GM12878 (cell line): ENCODE measurements at regions not wholly inside any gene's neighbourhood (a gene's known extent, or its start where the extent isn't known, plus 50 kb on each side); places are given as distances from the start of the nearest gene placed in this dataset.
A peak's percentile ranks its signal among the peaks of the same experiment; 100 is the strongest.

Experiments
- ATAC-seq: fragments of 200-7000 bp; cut with Tn5 transposase; 3 replicates; pipeline ENCODE4 v1.9.1; 2020; ENCODE audit warnings: mild to moderate bottlenecking, moderate library complexity
- BruUV-seq: library from RNA; stranded (reverse); fragments of 400-500 nt; replicated peaks from 2 replicates; lab custom pipeline; 2021; lab: Mats Ljungman, UMichigan
- CTCF ChIA-PET: fragments of 300-600 bp; sonication (Branson Sonifier 250); formaldehyde crosslinking; extraction: SDS; loops from one replicate; lab custom pipeline; 2021; ENCODE audit warnings: inconsistent platforms; lab: Yijun Ruan, JAX
- POLR2A ChIA-PET: fragments of 350-600 bp; formaldehyde crosslinking; extraction: SDS; loops from one replicate; lab custom pipeline; 2021; ENCODE audit warnings: inconsistent platforms; lab: Charles Lee
- RAD21 ChIA-PET: fragments of 300-600 bp; sonication (Branson Sonifier 250); formaldehyde crosslinking; loops from one replicate; lab custom pipeline; 2023; ENCODE audit warnings: antibody characterized with exemption; ENCODE audit not compliant: unreplicated experiment; lab: Charles Lee
- SMC1A ChIA-PET: fragments of 300-600 bp; sonication (Branson Sonifier 250); formaldehyde crosslinking; loops from one replicate; lab custom pipeline; 2023; ENCODE audit not compliant: unreplicated experiment, uncharacterized antibody; lab: Charles Lee
- DNase-seq: peaks from one replicate; pipeline ENCODE4 v3.0.0-alpha.2; 2011; ENCODE audit warnings: low read depth, low spot score
- FAIRE-seq: peaks from 3 replicates; lab custom pipeline; 2011; peaks lifted over from hg19 to GRCh38; lab: Jason Lieb, UNC
- H2AFZ ChIP-seq: 2 replicates; pipeline ENCODE4 v1.6.0; 2011; ENCODE audit warnings: low read depth, low read length, control low read depth; ENCODE audit not compliant: control insufficient read depth
- H3K27ac ChIP-seq: 2 replicates; pipeline ENCODE4 v1.5.1; 2011; ENCODE audit warnings: control low read depth; ENCODE audit not compliant: control insufficient read depth, insufficient read depth
- H3K27me3 ChIP-seq, 2 experiments: replicated peaks in 1 of 2; 2 replicates each; pipeline versions ENCODE4 v1.6.0 to v1.6.1; 2011; ENCODE audit warnings: low read length in 1 of 2; ENCODE audit not compliant: control insufficient read depth in 2 of 2, insufficient read depth in 2 of 2
- H3K36me3 ChIP-seq, 2 experiments: 2 replicates each; pipeline ENCODE4 v1.5.1; 2011; ENCODE audit warnings: low read length in 1 of 2; ENCODE audit not compliant: control insufficient read depth in 2 of 2, insufficient read depth in 2 of 2
- H3K4me1 ChIP-seq: 2 replicates; pipeline ENCODE4 v1.6.1; 2011; ENCODE audit warnings: mild to moderate bottlenecking, low read length, moderate library complexity, mixed read lengths; ENCODE audit not compliant: control insufficient read depth, insufficient read depth
- H3K4me2 ChIP-seq: 2 replicates; pipeline ENCODE4 v1.6.0; 2011; ENCODE audit warnings: control low read depth; ENCODE audit not compliant: control insufficient read depth, insufficient read depth
- H3K4me3 ChIP-seq: fragments of 200-600 bp; sonication (generic); 2 replicates; pipeline ENCODE4 v1.5.1; 2016
- H3K79me2 ChIP-seq: 2 replicates; pipeline ENCODE4 v1.6.0; 2011; ENCODE audit warnings: low read length; ENCODE audit not compliant: control insufficient read depth, insufficient read depth
- H3K9ac ChIP-seq: 2 replicates; pipeline ENCODE4 v1.8.0; 2011; ENCODE audit warnings: low read length, control low read depth, mixed read lengths; ENCODE audit not compliant: control insufficient read depth, insufficient read depth
- H3K9me3 ChIP-seq: replicated peaks from 3 replicates; pipeline ENCODE4 v1.5.1; 2011; ENCODE audit warnings: mild to moderate bottlenecking, low read length; ENCODE audit not compliant: control insufficient read depth, insufficient read depth
- H4K20me1 ChIP-seq: 2 replicates; pipeline ENCODE4 v1.6.0; 2011; ENCODE audit not compliant: control insufficient read depth, insufficient read depth
- EED ChIP-seq: sonication (generic); IDR thresholded peaks from 2 replicates; pipeline ENCODE4 v1.6.1; 2016; ENCODE audit warnings: antibody characterized with exemption, low read depth
- FOXM1 ChIP-seq: IDR thresholded peaks from 2 replicates; pipeline ENCODE4 v1.6.1; 2012; ENCODE audit warnings: low read depth, mild to moderate bottlenecking, inconsistent platforms, low read length, moderate library complexity
- HDAC6 ChIP-seq: fragments of 200-600 bp; sonication (generic); IDR thresholded peaks from one replicate; pipeline ENCODE4 v1.8.0; 2017; ENCODE audit warnings: antibody characterized with exemption; ENCODE audit not compliant: unreplicated experiment
- MXI1 ChIP-seq: fragments of 150-350 bp; IDR thresholded peaks from 2 replicates; pipeline ENCODE4 v1.6.1; 2011; ENCODE audit warnings: low read depth, mild to moderate bottlenecking, inconsistent platforms, low read length, improper control_type of control experiment
- PAX5 ChIP-seq: IDR thresholded peaks from 2 replicates; pipeline ENCODE4 v1.6.1; 2011; ENCODE audit warnings: low read depth, low read length, borderline replicate concordance
- POLR2A ChIP-seq: IDR thresholded peaks from 2 replicates; pipeline ENCODE4 v1.6.1; 2011; ENCODE audit warnings: low read depth, mild to moderate bottlenecking, low read length
- POLR2AphosphoS2 ChIP-seq: IDR thresholded peaks from 2 replicates; pipeline ENCODE4 v1.6.1; 2011; ENCODE audit warnings: low read depth, mild to moderate bottlenecking, low read length, improper control_type of control experiment, moderate library complexity
- RBBP5 ChIP-seq: fragments of 200-600 bp; sonication (generic); conservative IDR thresholded peaks from 2 replicates; pipeline ENCODE4 v1.6.1; 2016
- RUNX3 ChIP-seq: IDR thresholded peaks from 2 replicates; pipeline ENCODE4 v1.6.1; 2012; ENCODE audit warnings: low read length, inconsistent platforms
- SPI1 ChIP-seq: IDR thresholded peaks from 2 replicates; pipeline ENCODE4 v1.6.1; 2011; ENCODE audit warnings: low read depth, mild to moderate bottlenecking, low read length, moderate library complexity, borderline replicate concordance; ENCODE audit not compliant: insufficient read depth
- TAF1 ChIP-seq: IDR thresholded peaks from 2 replicates; pipeline ENCODE4 v1.6.1; 2011; ENCODE audit warnings: mild to moderate bottlenecking, low read depth, low read length, borderline replicate concordance
- ZZZ3 ChIP-seq: IDR thresholded peaks from 2 replicates; pipeline ENCODE4 v1.6.1; 2011; ENCODE audit warnings: low read depth; ENCODE audit not compliant: control insufficient read depth, insufficient read length
- WGBS: methylation state at CpG from one replicate; pipeline ENCODE4 v1.1.6; 2016; ENCODE audit warnings: low lambda C conversion rate; ENCODE audit not compliant: insufficient replicate concordance, insufficient coverage; ENCODE audit errors: missing lambda C conversion rate; 5-methylcytosine and 5-hydroxymethylcytosine counted together
- in situ Hi-C: fragments of 300-500 bp; cut with MboI; formaldehyde crosslinking; loops from 9 replicates; pipeline ENCODE4 v1.14.3; 2018; ENCODE audit warnings: mixed read lengths
- intact Hi-C: fragments of 100-400 bp; cut with micrococcal nuclease; formaldehyde crosslinking; loops from one replicate; pipeline ENCODE4 v1.14.2; 2022; ENCODE audit not compliant: unreplicated experiment
- TF ChIP-seq, protein P1 (sequence below): IDR thresholded peaks from 2 replicates; pipeline ENCODE4 v1.6.1; 2012; ENCODE audit warnings: low read depth, low read length, improper control_type of control experiment
- TF ChIP-seq, protein P2 (sequence below): fragments of 450-650 bp; IDR thresholded peaks from 2 replicates; pipeline ENCODE4 v1.6.1; 2017; ENCODE audit warnings: mild to moderate bottlenecking, moderate library complexity

DNA sequence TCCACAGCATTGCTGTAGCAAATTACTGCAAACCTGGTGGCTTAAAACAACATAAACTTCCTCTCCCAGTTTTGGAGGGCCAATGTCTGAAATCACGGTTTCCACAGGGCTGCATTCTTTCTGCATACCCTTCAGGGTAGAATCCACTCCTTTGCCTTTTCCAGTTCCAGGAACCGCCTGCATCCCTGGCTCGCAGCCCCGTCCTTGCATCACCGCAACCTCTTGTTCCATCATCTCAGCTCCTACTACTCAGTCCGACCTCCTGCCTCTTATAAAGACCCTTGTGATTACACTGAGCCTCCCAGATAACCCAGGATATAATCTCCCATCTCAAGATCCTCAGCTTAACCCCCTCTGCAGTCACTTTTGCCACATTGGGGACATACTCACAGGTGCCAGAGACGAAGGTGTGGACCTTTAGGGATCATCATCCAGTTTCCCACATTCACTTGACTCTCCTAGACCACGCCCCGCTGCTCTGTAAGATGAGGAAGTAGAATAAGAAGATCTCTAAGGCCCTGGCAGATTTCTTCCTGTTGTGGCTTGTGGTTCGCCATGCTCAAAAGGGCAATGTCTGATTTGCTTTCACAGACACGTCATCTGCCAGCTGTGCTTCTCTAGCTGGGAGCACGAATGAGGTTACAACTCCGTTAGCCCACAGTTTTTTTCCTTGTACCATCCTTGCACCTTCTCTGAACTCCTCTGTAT lies 103.6 kb upstream of the AGAP1 start:
- ChIA-PET POLR2A (no interaction called here), CTCF (no interaction called here), SMC1A (no interaction called here), RAD21 (no interaction called here)
- DNase-seq (peak; percentile 23), FAIRE-seq (no peak), ATAC-seq (peak; percentile 59)
- WGBS = 38% methylated on average over 13 of the region's 13 CpGs
- Histone ChIP-seq H3K9me3 (no peaks in the 10 kb centered on the region; the same call in 2 of the 3 replicates), H3K79me2 (no peaks in the 10 kb centered on the region), H3K4me2 (no peak overlapping the region), H3K27me3 (no peaks in the 10 kb centered on the region), H3K4me3 (no peak overlapping the region), H2AFZ (no peak overlapping the region), H4K20me1 (no peaks in the 10 kb centered on the region), H3K4me1 (no peaks in the 10 kb centered on the region), H3K36me3 (no peaks in the 10 kb centered on the region), H3K27ac (no peak overlapping the region), H3K9ac (no peak overlapping the region)
- in situ Hi-C loops (no loop called here), intact Hi-C loops (no loop called here)
- BruUV-seq = no TSS peak
- TF ChIP-seq RUNX3 (0 out of 2 replicates have a peak, but pooled peaks have one; percentile 8), MXI1 (no peak)

DNA sequence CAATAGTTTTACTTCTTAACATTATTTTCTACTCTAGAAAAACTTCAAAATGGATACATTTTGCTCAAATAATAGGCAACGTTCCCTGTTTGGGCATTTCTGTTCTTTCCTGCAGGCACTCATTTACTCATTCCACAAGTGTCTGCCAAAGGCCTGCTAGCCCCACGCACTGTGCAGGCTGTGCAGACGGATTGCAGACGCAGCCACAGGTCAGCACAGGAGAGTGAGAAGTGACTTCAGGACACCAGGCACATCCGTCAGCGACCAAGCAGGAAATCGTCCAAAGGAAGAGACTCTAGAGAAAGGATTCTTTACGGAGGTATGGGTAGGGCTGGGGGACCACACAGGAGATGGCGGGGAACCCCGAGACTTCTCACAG lies 103.0 kb upstream of the AGAP1 start:
- SMC1A ChIA-PET = no interaction called here
- H2AFZ ChIP-seq = no peak overlapping the region
- TF ChIP-seq RBBP5 = no peak
- TF ChIP-seq PAX5 = no peak
- no peak for TF ChIP-seq POLR2AphosphoS2
- no peak for TF ChIP-seq FOXM1
- no peak for TF ChIP-seq SPI1
- TF ChIP-seq POLR2A = no peak
- no peak for TF ChIP-seq EED
- no peak for TF ChIP-seq HDAC6
- TF ChIP-seq, protein P1, sequence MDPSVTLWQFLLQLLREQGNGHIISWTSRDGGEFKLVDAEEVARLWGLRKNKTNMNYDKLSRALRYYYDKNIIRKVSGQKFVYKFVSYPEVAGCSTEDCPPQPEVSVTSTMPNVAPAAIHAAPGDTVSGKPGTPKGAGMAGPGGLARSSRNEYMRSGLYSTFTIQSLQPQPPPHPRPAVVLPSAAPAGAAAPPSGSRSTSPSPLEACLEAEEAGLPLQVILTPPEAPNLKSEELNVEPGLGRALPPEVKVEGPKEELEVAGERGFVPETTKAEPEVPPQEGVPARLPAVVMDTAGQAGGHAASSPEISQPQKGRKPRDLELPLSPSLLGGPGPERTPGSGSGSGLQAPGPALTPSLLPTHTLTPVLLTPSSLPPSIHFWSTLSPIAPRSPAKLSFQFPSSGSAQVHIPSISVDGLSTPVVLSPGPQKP = no peak
- TF ChIP-seq ZZZ3 = no peak
- TF ChIP-seq TAF1 = no peak
- TF ChIP-seq, protein P2, sequence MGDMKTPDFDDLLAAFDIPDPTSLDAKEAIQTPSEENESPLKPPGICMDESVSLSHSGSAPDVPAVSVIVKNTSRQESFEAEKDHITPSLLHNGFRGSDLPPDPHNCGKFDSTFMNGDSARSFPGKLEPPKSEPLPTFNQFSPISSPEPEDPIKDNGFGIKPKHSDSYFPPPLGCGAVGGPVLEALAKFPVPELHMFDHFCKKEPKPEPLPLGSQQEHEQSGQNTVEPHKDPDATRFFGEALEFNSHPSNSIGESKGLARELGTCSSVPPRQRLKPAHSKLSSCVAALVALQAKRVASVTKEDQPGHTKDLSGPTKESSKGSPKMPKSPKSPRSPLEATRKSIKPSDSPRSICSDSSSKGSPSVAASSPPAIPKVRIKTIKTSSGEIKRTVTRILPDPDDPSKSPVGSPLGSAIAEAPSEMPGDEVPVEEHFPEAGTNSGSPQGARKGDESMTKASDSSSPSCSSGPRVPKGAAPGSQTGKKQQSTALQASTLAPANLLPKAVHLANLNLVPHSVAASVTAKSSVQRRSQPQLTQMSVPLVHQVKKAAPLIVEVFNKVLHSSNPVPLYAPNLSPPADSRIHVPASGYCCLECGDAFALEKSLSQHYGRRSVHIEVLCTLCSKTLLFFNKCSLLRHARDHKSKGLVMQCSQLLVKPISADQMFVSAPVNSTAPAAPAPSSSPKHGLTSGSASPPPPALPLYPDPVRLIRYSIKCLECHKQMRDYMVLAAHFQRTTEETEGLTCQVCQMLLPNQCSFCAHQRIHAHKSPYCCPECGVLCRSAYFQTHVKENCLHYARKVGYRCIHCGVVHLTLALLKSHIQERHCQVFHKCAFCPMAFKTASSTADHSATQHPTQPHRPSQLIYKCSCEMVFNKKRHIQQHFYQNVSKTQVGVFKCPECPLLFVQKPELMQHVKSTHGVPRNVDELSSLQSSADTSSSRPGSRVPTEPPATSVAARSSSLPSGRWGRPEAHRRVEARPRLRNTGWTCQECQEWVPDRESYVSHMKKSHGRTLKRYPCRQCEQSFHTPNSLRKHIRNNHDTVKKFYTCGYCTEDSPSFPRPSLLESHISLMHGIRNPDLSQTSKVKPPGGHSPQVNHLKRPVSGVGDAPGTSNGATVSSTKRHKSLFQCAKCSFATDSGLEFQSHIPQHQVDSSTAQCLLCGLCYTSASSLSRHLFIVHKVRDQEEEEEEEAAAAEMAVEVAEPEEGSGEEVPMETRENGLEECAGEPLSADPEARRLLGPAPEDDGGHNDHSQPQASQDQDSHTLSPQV = no peak

More for the DNA sequence above, 103.0 kb upstream of the AGAP1 start:
- DNase-seq (no peak), FAIRE-seq (no peak), ATAC-seq (no peak)
- in situ Hi-C loops (no loop called here), intact Hi-C loops (no loop called here)
- H3K9ac ChIP-seq = no peak overlapping the region
- no peaks in the 10 kb centered on the region; the same call in 2 of the 3 replicates for H3K9me3 ChIP-seq
- ChIA-PET CTCF (no interaction called here), RAD21 (no interaction called here), POLR2A (no interaction called here)
- no peaks in the 10 kb centered on the region for H3K27me3 ChIP-seq
- no peaks in the 10 kb centered on the region for H3K4me1 ChIP-seq
- 27% methylated on average over 10 of the region's 10 CpGs for WGBS
- H3K27ac ChIP-seq = no peak overlapping the region
- H3K36me3 ChIP-seq = no peaks in the 10 kb centered on the region
- H3K79me2 ChIP-seq = no peaks in the 10 kb centered on the region
- BruUV-seq = no TSS peak
- H4K20me1 ChIP-seq = no peaks in the 10 kb centered on the region
- no peak overlapping the region for H3K4me2 ChIP-seq
- no peak overlapping the region for H3K4me3 ChIP-seq
